Thyroid gland (tissue), 4 donors: ENCODE measurements at regions not wholly inside any gene's neighbourhood (a gene's known extent, or its start where the extent isn't known, plus 50 kb on each side); places are given as distances from the start of the nearest gene placed in this dataset.

Experiments used
- CTCF ChIP-seq, 6 experiments: fragments of 200-600 bp in 3 of 6; fragments of 450-650 bp in 3 of 6; sonication (generic) in 3 of 6; IDR thresholded peaks; one replicate each; pipeline ENCODE4 v1.5.1; 2016 to 2019; ENCODE audit warnings: antibody characterized with exemption in 6 of 6, mild to moderate bottlenecking in 2 of 6, inconsistent platforms in 1 of 6, moderate library complexity in 1 of 6
- POLR2A ChIP-seq, 2 donors: fragments of 450-650 bp; IDR thresholded peaks; one replicate each; pipeline ENCODE4 v1.6.1; 2017; ENCODE audit warnings: antibody characterized with exemption in 2 of 2, mild to moderate bottlenecking in 2 of 2, moderate library complexity in 1 of 2

- TF ChIP-seq POLR2A (IDR thresholded peaks at IDR 0.05), result no peak
- no peak for TF ChIP-seq CTCF (IDR thresholded peaks at IDR 0.05)
Measured at GRCh38 chr20:51876313-51876940, 74.1 kb upstream of the SALL4 start.
